HG02885 (cell line): ENCODE measurements at regions not wholly inside any gene's neighbourhood (a gene's known extent, or its start where the extent isn't known, plus 50 kb on each side); places are given as distances from the start of the nearest gene placed in this dataset.
"Not testable (repeated sequence)": the region's sequence is repeated elsewhere in the genome, so short reads cannot be mapped to it uniquely, and the experiment has no call there.

Experiments
- ATAC-seq: cut with Tn5 transposase; IDR thresholded peaks from one replicate; pipeline ENCODE4 v1.9.1; 2021; ENCODE audit warnings: mild to moderate bottlenecking; ENCODE audit not compliant: unreplicated experiment, poor library complexity

DNA sequence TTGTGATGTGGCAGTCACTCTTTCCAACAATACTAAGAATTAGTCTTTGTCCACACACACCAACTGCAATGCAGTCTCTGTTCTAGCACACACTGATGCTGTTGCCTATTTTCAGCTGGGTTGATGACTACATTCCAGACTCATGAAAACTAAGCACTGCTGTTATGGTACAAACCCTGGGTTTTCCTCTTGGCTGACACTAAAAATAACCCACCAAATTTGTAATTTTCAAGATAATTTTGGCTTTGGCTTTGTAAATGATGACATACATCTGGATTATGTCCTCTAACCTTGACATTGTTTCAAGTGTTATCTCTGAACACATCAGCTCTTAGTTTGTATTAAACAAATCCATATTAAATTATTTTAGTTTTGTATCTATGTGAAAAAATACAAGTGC, 444.8 kb downstream of the PTPRC start:
- no peak for ATAC-seq

DNA sequence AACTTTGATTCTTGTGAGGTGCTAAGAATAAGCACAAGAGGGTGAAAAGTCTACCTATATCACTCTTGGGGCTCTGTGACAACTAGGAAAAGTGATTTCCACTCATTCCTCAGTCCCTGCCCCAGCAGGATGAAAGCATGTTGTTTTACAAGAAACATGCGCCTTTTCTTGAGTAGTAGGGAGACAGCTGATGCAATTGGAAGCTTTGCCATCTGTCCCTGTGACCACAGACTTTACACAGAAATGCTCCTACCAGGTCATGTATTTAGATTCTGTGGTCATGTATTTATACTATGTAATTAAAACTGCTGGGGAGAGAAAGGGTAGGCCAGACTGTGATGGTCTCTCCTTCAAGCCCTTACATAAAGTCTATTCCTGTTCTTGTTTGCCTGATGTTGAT, 445.5 kb downstream of the PTPRC start:
- ATAC-seq: no peak

DNA sequence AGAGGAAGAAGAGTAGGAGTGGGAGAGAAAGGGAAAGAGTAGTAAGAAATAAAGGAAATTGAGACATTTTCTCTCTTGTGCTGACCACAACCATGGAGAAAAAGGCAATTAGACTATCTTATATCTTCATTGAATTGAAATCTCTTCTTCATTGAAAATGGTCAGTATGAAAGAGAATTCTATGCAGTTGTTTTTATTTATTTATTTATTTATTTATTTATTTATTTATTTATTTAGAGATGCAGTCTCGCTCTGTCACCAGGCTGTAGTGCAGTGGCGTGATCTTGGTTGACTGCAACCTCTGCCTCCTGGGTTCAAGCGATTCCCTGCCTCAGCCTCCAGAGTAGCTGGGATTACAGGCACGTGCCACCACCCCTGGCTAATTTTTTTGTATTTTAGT, 447.1 kb downstream of the PTPRC start:
- no peak for ATAC-seq

DNA sequence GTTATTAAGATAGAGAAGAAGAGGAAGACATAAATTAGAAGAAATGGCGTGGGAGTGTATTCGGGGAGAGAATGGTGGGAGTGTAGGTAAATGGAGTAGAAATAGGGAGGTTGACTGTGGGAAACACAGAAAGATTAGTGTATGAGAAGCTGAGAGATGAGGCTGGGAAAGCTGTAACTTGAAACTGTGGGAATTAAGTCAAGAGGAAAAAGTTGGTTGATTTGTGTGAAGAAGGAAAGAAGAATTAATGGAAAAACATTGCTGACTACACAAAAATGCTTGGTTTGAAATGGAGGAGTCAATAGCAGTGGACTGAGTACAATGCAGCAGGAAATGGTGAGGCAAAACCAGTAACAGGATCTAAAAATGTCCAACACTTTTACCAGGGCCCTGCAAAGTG, 448.3 kb downstream of the PTPRC start:
- ATAC-seq: no peak

DNA sequence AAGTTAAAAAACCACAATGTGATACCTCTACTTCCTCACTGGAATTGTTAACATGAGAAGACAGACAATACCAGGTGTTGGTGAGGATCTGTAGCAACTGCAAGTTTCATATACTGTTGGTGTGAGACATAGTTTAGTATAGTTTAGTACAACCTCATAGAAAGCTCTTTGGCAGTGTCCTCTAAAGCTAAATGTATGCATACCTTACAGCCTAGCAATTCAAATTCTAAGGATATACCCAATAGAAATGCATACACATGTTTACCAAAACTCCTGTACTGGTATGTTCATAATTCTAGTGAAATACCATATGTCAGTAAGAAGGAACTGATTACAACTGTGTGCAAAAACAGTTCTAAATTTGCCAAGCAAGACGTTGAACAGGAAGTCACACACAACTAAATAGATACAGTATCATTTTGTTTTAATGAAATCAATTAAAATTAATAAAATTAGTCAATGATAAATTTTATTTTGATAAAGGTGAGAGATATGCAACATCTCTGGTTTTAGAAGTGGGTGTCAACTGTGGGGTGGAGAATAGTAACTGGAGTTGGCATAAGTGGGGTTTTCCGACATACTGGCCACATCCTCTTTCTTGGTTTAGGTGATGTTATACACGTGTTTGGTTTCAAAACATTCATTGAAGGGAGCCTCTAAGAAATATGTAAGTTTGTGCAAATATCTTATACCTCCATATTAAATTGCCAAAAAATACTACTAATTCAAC, 450.7 kb downstream of the PTPRC start:
- ATAC-seq: peak; percentile 91

DNA sequence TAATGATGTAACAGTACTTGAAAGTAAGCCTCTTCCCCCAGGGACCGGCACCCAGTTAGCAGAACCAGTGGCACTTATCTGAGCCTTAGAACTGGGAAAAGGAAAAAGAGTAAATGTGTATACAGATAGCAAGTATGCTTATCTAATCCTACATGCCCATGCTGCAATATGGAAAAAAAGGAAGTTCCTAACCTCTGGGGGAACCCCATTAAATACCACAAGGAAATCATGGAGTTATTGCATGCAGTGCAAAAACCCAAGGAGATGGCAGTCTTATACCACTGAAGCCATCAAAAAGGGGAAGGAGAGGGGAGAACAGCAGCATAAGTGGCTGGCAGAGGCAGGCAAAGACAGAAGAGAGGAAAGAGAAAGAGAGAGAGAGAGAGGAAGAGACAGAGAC, 456.8 kb downstream of the PTPRC start:
- not testable (repeated sequence) for ATAC-seq

DNA sequence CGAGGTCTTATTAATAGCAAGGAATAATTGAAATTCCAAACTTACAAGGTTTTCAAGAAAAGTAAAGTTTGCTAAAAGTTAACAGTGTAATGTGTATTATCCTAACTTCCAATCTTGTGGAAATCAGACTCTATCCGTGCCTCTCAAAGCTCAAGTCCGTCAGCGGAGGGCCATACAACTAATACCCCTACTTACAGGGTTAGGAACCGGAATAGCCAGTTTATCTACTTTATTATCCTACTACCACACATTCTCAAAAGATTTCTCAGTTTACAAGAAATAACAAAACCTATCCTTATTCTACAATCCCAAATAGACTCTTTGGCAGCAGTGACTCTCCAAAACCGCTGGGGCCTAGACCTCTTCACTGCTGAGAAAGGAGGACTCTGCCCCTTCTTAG, 457.8 kb downstream of the PTPRC start:
- no peak for ATAC-seq

DNA sequence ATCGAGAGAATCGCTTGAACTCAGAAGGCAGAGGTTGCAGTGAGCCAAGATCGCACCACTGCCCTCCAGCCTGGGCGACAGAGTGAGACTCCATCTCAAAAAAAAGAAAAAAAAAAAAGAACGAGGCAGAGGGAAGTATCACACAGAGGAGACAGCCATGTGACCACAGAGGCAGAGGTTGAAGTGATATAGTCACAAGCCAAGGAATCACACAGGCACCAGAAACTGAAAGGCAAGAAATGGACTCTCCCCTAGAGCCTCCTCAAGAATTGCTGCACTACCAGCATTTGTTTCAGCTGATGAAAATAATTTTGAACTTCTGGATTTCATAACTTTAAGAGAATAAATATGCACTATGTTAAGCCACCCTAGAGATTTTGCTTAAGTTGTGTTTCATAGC, 459.6 kb downstream of the PTPRC start:
- ATAC-seq: no peak

DNA sequence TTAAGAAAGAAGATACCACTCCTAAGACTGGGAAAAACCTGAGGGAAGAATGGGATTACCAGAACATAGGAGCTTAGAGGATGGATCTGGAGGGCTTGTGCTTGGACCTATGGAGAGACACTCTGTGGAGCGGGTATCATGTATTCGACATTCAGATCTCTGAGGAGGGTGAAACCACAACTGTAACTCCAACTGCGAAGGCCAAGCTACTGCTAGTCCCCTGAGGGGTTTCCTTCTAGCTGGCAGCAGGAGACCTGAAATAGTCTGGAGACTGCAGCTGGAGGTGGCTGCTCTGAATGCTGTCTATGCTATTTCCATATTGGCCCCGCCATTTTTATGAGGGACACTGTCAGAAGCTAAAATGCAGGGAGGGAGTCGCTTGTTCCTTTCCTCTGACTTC, 462.3 kb downstream of the PTPRC start:
- ATAC-seq: no peak

DNA sequence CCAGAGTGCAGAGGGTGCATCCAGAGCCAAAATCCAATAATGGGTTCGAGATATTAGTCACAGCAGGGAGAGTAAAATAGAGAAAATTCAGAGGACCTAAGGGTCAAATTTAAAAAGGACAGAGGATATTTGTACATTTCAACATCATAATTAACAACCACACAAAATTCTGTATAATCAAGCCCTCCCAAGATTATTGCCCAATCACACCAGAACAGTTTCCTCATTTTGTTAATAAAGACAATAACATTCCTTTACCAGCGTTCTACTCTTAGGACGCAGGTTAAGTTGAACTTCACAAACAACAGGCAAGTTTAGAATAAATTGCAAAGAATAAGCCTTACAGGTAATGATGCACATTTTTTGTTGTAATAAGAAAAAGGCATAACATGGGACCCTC, 462.8 kb downstream of the PTPRC start:
- no peak for ATAC-seq

DNA sequence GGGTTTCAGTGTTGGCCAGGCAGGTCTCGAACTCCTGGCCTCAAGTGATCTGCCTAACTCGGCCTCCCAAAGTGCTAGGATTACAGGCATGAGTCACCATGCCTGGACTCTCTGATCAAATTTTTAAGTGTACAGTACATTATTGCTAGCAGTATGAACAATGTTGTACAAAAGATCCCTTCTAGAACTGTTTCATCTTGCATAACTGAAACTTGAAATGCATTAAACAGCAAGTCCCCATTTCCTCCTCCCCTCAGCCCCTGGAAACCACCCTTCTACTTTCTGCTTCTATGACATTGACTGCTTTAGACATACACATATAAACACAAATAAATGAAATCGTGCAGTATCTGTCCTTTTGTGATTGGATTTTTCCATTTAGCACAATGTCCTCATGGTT, 463.4 kb downstream of the PTPRC start:
- peak; percentile 66 for ATAC-seq

DNA sequence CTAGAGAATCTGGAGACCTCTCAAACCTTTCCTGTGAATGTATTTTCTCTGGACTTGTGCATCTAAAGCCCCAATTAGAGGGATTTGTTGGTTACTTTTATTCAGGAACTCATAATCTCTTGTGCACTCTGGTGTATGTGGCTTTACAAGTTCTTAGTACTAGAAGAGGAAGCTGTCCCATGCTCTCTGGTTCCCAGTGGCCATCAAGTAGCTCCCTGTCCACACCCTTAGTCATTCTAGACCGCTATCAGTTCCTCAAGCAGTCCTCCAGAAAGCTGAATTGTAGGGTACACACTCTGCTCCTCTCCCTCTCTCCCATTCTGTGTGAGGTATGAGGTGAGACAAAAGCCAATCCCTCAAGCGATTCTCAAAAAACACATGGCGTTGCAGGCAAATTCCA, 470.3 kb downstream of the PTPRC start:
- ATAC-seq: no peak

DNA sequence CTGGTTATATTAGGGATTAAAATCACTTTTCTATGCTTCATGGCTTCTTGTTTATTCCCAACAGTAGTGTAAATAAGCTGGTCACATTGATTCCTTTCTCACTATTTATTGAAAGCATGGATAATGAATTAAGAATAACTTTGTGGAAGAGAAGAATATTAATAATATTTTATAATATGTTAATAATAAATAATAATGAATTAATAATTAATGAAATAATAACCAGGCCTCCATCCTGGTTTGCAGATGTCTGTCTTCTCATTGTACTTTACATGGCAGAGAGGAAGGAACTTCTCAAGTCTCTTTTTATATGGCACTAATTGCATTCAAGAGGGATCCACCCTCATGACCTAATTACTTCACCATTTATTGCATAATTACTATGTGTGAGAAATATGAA, 473.5 kb downstream of the PTPRC start:
- ATAC-seq: no peak

DNA sequence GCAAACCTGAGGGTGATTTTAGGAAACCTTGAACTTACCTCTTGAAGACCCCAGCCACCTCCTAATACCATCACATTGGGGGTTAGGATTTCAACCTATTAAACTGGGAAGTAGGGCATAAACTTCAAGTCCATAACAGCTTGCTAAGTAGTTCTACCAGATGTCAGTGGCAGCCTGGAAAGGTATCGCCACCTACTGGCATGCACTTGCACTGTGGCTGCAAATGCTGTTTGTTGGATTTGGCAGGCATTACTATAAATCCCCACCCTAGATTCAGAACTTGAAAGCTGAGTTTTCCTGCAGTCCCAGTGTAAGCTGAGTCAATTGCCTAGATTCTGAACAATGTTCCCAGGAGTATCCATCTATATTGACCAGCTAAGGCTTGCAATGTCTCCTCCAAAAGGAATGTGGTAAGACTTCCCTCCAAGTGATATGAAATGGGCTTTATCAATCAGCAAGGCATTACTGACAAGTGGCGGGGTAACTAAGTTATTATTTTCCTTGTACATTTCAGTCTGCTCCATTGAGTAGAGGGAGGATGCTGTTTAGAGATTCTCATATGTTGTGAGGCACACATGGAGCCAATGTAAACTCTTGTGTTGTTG, 474.5 kb downstream of the PTPRC start:
- no peak for ATAC-seq

DNA sequence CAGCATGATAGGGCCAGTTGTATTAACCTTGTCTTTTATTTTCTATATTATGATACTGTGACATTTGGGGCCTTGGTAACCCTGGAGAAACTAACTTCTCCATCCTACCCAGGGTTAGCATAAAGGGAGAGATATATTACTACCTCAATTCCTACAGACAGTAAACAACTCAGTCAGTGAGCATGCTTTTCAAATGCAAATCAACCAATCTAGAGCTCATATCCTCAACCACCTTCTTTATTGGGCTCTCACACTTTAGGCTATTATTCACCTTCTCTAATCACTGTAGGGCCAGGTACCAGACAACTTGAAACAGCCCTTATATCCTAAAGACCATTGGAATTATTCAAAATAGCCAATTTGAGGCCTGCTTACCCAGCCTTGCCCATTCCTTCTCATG, 477.6 kb downstream of the PTPRC start:
- no peak for ATAC-seq

DNA sequence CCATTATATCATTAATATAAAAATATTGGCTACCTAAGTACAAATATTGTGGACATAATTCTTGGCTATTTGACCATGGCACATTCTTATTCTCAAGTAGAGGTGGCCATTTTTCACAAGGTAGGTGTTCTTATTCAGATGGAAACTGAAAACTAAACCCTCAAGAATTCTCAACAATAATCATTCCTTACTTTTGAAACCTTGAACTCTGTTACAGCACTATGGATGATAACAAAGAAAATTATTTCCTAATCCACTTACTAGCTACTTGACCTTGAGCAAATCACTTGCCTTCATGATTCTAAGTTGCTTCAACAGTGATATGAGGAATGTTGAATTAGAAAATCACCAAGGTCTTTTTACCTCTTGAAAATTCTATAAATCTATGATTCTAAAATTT, 482.2 kb downstream of the PTPRC start:
- no peak for ATAC-seq

DNA sequence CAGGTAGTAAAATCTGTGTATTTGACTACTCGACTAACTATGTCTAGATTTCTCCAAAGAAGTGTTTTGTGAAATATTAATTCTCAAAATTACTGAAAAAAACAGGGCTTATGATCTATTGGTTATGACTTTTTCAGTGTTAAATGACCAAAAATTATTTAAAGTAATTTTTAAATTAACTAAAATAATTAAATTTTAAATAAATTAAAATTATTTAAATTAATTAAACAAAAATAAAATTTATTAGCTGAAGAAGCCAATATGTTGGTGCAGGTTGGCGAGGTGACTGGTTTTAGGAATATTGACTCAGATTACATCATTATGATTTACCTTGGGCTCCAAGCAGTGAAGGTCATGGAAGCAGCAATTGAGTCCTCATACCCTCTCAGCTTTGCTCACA, 483.2 kb downstream of the PTPRC start:
- no peak for ATAC-seq

DNA sequence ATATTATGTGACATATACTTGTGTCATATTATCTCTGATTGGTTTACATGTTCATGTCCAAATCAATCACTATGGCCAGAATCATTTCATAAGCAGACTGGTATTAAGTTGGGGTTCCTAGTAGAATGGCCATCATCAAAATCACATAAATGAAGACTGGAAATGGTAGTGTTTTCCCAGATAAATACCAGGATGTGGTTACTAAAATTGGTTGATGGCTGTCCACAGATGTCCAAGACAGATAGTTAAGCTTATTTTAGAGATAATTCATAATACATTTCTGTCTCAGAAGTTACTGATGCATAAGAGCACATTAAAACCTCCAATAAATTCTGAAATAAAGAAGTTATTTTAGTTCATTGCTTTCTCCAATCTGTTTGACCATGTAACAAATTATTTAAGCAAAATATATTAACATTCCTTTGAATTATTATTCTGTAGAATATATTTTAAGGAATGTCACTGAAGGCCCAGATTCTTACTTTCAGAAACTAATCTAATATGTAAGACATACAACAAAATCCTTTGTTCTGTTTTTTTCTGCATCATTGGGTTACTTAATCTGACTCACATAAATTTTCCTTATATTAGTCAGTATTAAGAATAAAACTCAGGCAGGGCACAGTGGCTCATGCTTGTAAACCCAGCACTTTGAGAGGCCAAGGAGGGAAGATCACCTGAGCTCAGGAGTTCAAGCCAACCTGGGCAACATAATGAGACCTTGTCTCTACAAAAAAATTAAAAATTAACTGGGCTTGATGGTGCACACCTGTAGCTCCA, 483.9 kb downstream of the PTPRC start:
- ATAC-seq: no peak

DNA sequence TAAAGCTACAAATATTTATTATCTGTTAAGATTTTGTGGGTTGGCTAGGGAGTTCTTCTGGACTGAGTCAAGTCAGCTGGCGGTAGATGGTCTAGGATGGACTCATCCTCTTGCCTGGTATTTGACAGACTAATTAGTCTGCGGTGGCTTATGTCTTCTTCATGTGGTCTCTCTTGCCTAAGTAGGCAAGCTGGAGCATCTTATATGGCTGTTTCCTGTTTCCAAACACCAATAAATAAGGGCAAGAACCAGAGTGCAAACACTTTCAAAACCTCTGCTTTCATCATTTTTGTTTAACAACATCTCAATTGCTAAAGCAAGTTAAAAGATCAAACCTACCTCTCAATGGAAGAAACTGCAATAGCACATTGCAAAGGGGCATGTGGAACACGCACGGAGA, 484.8 kb downstream of the PTPRC start:
- ATAC-seq: no peak

DNA sequence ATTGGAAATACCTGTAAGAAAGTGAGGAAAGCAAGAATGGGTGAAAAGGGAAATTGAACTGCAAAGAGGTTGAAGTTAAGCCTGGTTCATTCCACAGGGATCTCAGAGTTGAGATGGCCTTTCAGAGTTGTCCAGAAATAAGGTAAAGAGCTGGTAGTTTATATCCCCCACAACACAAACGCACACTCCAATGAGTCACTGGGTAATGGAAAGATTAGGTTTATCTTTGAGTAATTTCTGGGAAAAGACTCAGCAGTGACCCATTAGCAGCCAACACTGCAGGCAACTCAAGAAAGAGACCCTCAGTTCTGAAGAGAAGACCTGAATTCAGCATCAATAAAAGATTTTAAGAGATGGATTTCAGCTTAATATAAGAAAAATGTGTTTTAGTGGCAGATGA, 485.5 kb downstream of the PTPRC start:
- ATAC-seq: no peak

DNA sequence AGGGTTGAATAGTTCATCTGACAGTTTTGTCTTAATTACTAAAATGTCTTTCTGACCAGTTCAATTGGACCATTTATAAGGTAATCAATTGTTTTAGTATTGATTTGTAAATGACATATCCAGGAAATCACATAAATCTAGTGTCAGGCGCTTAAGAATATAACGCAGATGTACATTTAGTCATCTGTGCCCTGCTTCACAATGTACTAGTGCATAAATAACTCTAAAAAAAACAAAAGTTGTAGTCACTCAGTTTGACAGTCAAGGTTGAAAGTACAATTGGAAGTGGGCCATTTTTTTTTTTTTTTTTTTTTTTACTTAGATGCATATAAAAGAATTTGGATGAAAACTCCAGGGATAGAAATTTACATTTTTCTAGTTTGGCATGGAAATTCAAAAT, 490.4 kb downstream of the PTPRC start:
- ATAC-seq: no peak

DNA sequence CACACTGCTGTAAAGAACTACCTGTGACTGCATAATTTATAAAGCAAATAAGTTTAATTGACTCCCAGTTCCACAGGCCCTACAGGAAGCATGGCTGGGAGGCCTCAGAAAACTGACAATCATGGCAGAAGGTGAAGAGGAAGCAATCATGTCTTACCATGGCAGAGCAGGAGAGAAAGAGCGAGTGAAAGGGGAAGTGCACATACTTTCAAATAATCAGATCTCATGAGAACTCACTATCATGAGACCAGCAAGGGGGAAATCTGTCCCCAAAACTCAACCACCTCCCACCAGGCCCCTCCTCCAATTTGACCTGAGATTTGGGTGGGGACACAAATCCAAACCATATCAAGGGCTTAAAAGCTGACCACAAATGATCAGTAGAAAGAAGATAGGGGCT, 493.2 kb downstream of the PTPRC start:
- no peak for ATAC-seq
